ENCODE measurements at regions not wholly inside any gene's neighbourhood (a gene's known extent, or its start where the extent isn't known, plus 50 kb on each side); places are given as distances from the start of the nearest gene placed in this dataset.

DNA sequence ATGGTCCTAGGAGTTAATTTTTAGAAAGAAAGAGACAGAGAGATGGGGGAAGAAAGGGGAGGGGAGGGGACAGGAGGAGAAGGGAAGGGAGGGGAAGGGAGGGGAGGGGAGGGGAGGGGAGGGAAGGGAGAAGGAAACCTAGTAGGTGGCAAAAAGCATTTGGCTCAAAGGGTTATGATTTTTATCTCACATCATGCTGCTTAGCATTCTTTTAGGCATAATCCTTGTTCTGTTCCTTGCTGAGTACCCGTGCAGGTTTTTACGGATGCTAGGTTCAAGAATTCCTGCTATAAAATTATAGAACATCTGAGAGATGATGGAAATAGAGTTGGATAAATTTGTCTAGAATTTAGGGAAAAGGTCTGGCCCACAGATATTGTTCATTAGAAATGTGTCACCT is 132.4 kb upstream of the PRSS1 start:
- no peak overlapping the region for H3K4me3 Mint-ChIP-seq
- CTCF ChIA-PET: interaction anchor here (1.1 to 1.9 kb wide), 3 partner anchors 9 to 204 kb away, joined by 3 to 11 read pairs (median 4); no protein-coding TSS in a partner anchor
- no peaks in the 10 kb centered on the region for H3K9me3 Mint-ChIP-seq
- peaks cover 7% of the 10 kb centered on the region for H3K4me1 Mint-ChIP-seq
- no peaks in the 10 kb centered on the region for H3K27me3 Mint-ChIP-seq (ENCODE audit: low read depth)
- POLR2A ChIA-PET: no interaction called here
- TF ChIP-seq ATF1 (CRISPR knock-in tag; IDR thresholded peaks at IDR 0.05) (no peak), PRRX2 (CRISPR knock-in tag; IDR thresholded peaks at IDR 0.05) (no peak), NFYB (CRISPR knock-in tag; conservative IDR thresholded peaks at IDR 0.05; ENCODE audit: low read depth) (no peak), EMX1 (CRISPR knock-in tag; IDR thresholded peaks at IDR 0.05) (no peak), FOXJ3 (CRISPR knock-in tag; IDR thresholded peaks at IDR 0.05; ENCODE audit: borderline replicate concordance) (no peak), ZNF317 (CRISPR knock-in tag; IDR thresholded peaks at IDR 0.05; ENCODE audit: borderline replicate concordance, low read depth) (no peak), NFATC4 (CRISPR knock-in tag; IDR thresholded peaks at IDR 0.05) (no peak), JAZF1 (CRISPR knock-in tag; IDR thresholded peaks at IDR 0.05) (no peak), ZNF396 (CRISPR knock-in tag; IDR thresholded peaks at IDR 0.05; ENCODE audit: borderline replicate concordance) (no peak), GTF2I (CRISPR knock-in tag; conservative IDR thresholded peaks at IDR 0.05) (no peak), SMAD3 (CRISPR knock-in tag; IDR thresholded peaks at IDR 0.05; ENCODE audit: borderline replicate concordance) (no peak), JUN (CRISPR knock-in tag; IDR thresholded peaks at IDR 0.05) (no peak), ZNF138 (CRISPR knock-in tag; conservative IDR thresholded peaks at IDR 0.05) (no peak)
- TF ChIP-seq, protein P1, sequence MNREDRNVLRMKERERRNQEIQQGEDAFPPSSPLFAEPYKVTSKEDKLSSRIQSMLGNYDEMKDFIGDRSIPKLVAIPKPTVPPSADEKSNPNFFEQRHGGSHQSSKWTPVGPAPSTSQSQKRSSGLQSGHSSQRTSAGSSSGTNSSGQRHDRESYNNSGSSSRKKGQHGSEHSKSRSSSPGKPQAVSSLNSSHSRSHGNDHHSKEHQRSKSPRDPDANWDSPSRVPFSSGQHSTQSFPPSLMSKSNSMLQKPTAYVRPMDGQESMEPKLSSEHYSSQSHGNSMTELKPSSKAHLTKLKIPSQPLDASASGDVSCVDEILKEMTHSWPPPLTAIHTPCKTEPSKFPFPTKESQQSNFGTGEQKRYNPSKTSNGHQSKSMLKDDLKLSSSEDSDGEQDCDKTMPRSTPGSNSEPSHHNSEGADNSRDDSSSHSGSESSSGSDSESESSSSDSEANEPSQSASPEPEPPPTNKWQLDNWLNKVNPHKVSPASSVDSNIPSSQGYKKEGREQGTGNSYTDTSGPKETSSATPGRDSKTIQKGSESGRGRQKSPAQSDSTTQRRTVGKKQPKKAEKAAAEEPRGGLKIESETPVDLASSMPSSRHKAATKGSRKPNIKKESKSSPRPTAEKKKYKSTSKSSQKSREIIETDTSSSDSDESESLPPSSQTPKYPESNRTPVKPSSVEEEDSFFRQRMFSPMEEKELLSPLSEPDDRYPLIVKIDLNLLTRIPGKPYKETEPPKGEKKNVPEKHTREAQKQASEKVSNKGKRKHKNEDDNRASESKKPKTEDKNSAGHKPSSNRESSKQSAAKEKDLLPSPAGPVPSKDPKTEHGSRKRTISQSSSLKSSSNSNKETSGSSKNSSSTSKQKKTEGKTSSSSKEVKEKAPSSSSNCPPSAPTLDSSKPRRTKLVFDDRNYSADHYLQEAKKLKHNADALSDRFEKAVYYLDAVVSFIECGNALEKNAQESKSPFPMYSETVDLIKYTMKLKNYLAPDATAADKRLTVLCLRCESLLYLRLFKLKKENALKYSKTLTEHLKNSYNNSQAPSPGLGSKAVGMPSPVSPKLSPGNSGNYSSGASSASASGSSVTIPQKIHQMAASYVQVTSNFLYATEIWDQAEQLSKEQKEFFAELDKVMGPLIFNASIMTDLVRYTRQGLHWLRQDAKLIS (CRISPR knock-in tag; IDR thresholded peaks at IDR 0.05; ENCODE audit: borderline replicate concordance): no peak
- TF ChIP-seq, protein P2, sequence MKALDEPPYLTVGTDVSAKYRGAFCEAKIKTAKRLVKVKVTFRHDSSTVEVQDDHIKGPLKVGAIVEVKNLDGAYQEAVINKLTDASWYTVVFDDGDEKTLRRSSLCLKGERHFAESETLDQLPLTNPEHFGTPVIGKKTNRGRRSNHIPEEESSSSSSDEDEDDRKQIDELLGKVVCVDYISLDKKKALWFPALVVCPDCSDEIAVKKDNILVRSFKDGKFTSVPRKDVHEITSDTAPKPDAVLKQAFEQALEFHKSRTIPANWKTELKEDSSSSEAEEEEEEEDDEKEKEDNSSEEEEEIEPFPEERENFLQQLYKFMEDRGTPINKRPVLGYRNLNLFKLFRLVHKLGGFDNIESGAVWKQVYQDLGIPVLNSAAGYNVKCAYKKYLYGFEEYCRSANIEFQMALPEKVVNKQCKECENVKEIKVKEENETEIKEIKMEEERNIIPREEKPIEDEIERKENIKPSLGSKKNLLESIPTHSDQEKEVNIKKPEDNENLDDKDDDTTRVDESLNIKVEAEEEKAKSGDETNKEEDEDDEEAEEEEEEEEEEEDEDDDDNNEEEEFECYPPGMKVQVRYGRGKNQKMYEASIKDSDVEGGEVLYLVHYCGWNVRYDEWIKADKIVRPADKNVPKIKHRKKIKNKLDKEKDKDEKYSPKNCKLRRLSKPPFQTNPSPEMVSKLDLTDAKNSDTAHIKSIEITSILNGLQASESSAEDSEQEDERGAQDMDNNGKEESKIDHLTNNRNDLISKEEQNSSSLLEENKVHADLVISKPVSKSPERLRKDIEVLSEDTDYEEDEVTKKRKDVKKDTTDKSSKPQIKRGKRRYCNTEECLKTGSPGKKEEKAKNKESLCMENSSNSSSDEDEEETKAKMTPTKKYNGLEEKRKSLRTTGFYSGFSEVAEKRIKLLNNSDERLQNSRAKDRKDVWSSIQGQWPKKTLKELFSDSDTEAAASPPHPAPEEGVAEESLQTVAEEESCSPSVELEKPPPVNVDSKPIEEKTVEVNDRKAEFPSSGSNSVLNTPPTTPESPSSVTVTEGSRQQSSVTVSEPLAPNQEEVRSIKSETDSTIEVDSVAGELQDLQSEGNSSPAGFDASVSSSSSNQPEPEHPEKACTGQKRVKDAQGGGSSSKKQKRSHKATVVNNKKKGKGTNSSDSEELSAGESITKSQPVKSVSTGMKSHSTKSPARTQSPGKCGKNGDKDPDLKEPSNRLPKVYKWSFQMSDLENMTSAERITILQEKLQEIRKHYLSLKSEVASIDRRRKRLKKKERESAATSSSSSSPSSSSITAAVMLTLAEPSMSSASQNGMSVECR (CRISPR knock-in tag; IDR thresholded peaks at IDR 0.05; ENCODE audit: borderline replicate concordance): no peak
- TF ChIP-seq, protein P3, sequence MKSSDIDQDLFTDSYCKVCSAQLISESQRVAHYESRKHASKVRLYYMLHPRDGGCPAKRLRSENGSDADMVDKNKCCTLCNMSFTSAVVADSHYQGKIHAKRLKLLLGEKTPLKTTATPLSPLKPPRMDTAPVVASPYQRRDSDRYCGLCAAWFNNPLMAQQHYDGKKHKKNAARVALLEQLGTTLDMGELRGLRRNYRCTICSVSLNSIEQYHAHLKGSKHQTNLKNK (CRISPR knock-in tag; IDR thresholded peaks at IDR 0.05): no peak
- TF ChIP-seq, protein P4, sequence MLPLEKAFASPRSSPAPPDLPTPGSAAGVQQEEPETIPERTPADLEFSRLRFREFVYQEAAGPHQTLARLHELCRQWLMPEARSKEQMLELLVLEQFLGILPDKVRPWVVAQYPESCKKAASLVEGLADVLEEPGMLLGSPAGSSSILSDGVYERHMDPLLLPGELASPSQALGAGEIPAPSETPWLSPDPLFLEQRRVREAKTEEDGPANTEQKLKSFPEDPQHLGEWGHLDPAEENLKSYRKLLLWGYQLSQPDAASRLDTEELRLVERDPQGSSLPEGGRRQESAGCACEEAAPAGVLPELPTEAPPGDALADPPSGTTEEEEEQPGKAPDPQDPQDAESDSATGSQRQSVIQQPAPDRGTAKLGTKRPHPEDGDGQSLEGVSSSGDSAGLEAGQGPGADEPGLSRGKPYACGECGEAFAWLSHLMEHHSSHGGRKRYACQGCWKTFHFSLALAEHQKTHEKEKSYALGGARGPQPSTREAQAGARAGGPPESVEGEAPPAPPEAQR (CRISPR knock-in tag; IDR thresholded peaks at IDR 0.05): no peak
- no peaks in the 10 kb centered on the region for H3K36me3 Mint-ChIP-seq
- ATAC-seq: no peak
- DNase-seq (ENCODE audit: low spot score): no peak
- no peak overlapping the region for H3K27ac Mint-ChIP-seq
